ENCODE measurements at regions not wholly inside any gene's neighbourhood (a gene's known extent, or its start where the extent isn't known, plus 50 kb on each side); places are given as distances from the start of the nearest gene placed in this dataset.
"Not testable (repeated sequence)": the region's sequence is repeated elsewhere in the genome, so short reads cannot be mapped to it uniquely, and the experiment has no call there.

GRCh38 chr3:157905885-157906284, 200.3 kb downstream of the SHOX2 start:
- no peak overlapping the region for H2BK5ac ChIP-seq (ENCODE audit: insufficient read length, low read length)
- WGBS (ENCODE audit: extremely low coverage, insufficient read length, low lambda C conversion rate), result no CpG with 5 or more reads among the region's 1 CpG
- no peak overlapping the region for H2AK5ac ChIP-seq (ENCODE audit: insufficient read length, low read length)
- H3K4me2 ChIP-seq (ENCODE audit: insufficient read depth, insufficient read length, low read length), result no peak overlapping the region
- H4K5ac ChIP-seq (ENCODE audit: insufficient read length, low read depth, low read length), result no peak overlapping the region
- Mint-ChIP-seq H3K27me3 (ENCODE audit: low read depth) (no peaks in the 10 kb centered on the region; the same call in none of the 2 replicates), H3K27ac (no peak overlapping the region), H3K4me3 (no peak overlapping the region), H3K9me3 (peaks cover 2 to 3% of the 10 kb centered on the region in 2 experiments; a peak in 1 of 5 replicates), H3K4me1 (peaks cover 0 to 3% of the 10 kb centered on the region in 2 experiments; a peak in 3 of 4 replicates), H3K36me3 (ENCODE audit: insufficient read depth in 1 of 3, low read depth in 3 of 3) (no peaks in the 10 kb centered on the region)
- no peaks in the 10 kb centered on the region for H3K27me3 ChIP-seq (ENCODE audit: insufficient read depth, low read length)
- no peak overlapping the region for H3K9ac ChIP-seq (ENCODE audit: extremely low read depth, insufficient read length, low read length)
- no peaks in the 10 kb centered on the region for H3K23me2 ChIP-seq (ENCODE audit: insufficient read length, low read depth, low read length, poor library complexity, severe bottlenecking)
- H2BK12ac ChIP-seq (ENCODE audit: insufficient read length, low read depth, low read length), result no peak overlapping the region
- H3K4me1 ChIP-seq (ENCODE audit: insufficient read depth, low read length), result no peaks in the 10 kb centered on the region
- H2AFZ ChIP-seq (ENCODE audit: low read length), result no peak overlapping the region
- no peak overlapping the region for H2BK15ac ChIP-seq (ENCODE audit: low read depth, low read length)
- no peak for DNase-seq
- H3T11ph ChIP-seq (ENCODE audit: low read length), result no peak overlapping the region
- no peak overlapping the region for H4K91ac ChIP-seq (ENCODE audit: insufficient read length, low read depth, low read length)
- no peak overlapping the region for H3K18ac ChIP-seq (ENCODE audit: insufficient read length, low read depth, low read length)
- H3K14ac ChIP-seq (ENCODE audit: insufficient read depth, low read length), result no peak overlapping the region
- H2BK20ac ChIP-seq (ENCODE audit: low read depth, low read length, poor library complexity, severe bottlenecking), result no peak overlapping the region
- H3K56ac ChIP-seq (ENCODE audit: insufficient read length, low read depth, low read length), result no peak overlapping the region
- no peak for TF ChIP-seq CTCF (conservative IDR thresholded peaks at IDR 0.05)
- H4K8ac ChIP-seq (replicated peaks; ENCODE audit: insufficient read length, low read depth, low read length), result no peak overlapping the region
- no peaks in the 10 kb centered on the region for H3K79me2 ChIP-seq (ENCODE audit: insufficient read depth, low read length)
- no peaks in the 10 kb centered on the region for H3K79me1 ChIP-seq (ENCODE audit: insufficient read depth, low read depth, low read length, poor library complexity, severe bottlenecking)
- no peak overlapping the region for H3K4ac ChIP-seq (ENCODE audit: low read depth, low read length)
- H2BK120ac ChIP-seq (ENCODE audit: low read depth, low read length, poor library complexity, severe bottlenecking), result no peak overlapping the region
- H4K20me1 ChIP-seq (ENCODE audit: control insufficient read depth, insufficient read depth, insufficient read length), result no peaks in the 10 kb centered on the region
- H3K9me3 ChIP-seq (ENCODE audit: control insufficient read depth, low read depth, low read length), result no peaks in the 10 kb centered on the region
- H3K23ac ChIP-seq (ENCODE audit: insufficient read length, low read depth, low read length), result no peak overlapping the region
- no peak overlapping the region for H3K27ac ChIP-seq (ENCODE audit: insufficient read length, low read depth, low read length)

- H3K18ac ChIP-seq (ENCODE audit: insufficient read length, low read depth, low read length); H3K4ac ChIP-seq (ENCODE audit: low read depth, low read length); DNase-seq; H2AK5ac ChIP-seq (ENCODE audit: insufficient read length, low read length); H3K9ac ChIP-seq (ENCODE audit: extremely low read depth, insufficient read length, low read length); H3K27me3 ChIP-seq (ENCODE audit: insufficient read depth, low read length); H4K91ac ChIP-seq (ENCODE audit: insufficient read length, low read depth, low read length); H4K8ac ChIP-seq (replicated peaks; ENCODE audit: insufficient read length, low read depth, low read length); H3K4me2 ChIP-seq (ENCODE audit: insufficient read depth, insufficient read length, low read length); H3K27ac Mint-ChIP-seq; H4K5ac ChIP-seq (ENCODE audit: insufficient read length, low read depth, low read length); H3K79me1 ChIP-seq (ENCODE audit: insufficient read depth, low read depth, low read length, poor library complexity, severe bottlenecking); H3K23ac ChIP-seq (ENCODE audit: insufficient read length, low read depth, low read length); H3K4me1 Mint-ChIP-seq; H3K9me3 ChIP-seq (ENCODE audit: control insufficient read depth, low read depth, low read length); H3K56ac ChIP-seq (ENCODE audit: insufficient read length, low read depth, low read length); H2BK12ac ChIP-seq (ENCODE audit: insufficient read length, low read depth, low read length); H3T11ph ChIP-seq (ENCODE audit: low read length); H3K9me3 Mint-ChIP-seq; H3K14ac ChIP-seq (ENCODE audit: insufficient read depth, low read length); H2BK120ac ChIP-seq (ENCODE audit: low read depth, low read length, poor library complexity, severe bottlenecking); H3K27ac ChIP-seq (ENCODE audit: insufficient read length, low read depth, low read length); H3K27me3 Mint-ChIP-seq (ENCODE audit: low read depth); H2BK5ac ChIP-seq (ENCODE audit: insufficient read length, low read length); H3K23me2 ChIP-seq (ENCODE audit: insufficient read length, low read depth, low read length, poor library complexity, severe bottlenecking); H2BK15ac ChIP-seq (ENCODE audit: low read depth, low read length); H3K36me3 Mint-ChIP-seq (ENCODE audit: insufficient read depth in 1 of 3, low read depth in 3 of 3); H3K79me2 ChIP-seq (ENCODE audit: insufficient read depth, low read length); H4K20me1 ChIP-seq (ENCODE audit: control insufficient read depth, insufficient read depth, insufficient read length); H3K4me1 ChIP-seq (ENCODE audit: insufficient read depth, low read length); H2BK20ac ChIP-seq (ENCODE audit: low read depth, low read length, poor library complexity, severe bottlenecking); H2AFZ ChIP-seq (ENCODE audit: low read length); H3K4me3 Mint-ChIP-seq: not testable (repeated sequence)
- WGBS (ENCODE audit: extremely low coverage, insufficient read length, low lambda C conversion rate), result no CpG with 5 or more reads among the region's 4 CpGs
Measured at GRCh38 chr3:157902680-157903079, 203.5 kb downstream of the SHOX2 start.

Measured in H9 (cell line).